ENCODE measurements at regions not wholly inside any gene's neighbourhood (a gene's known extent, or its start where the extent isn't known, plus 50 kb on each side); places are given as distances from the start of the nearest gene placed in this dataset.

- H3K79me2 ChIP-seq (ENCODE audit: control insufficient read depth, insufficient read depth, low read length): no peaks in the 10 kb centered on the region
- H3K4me1 ChIP-seq (ENCODE audit: control insufficient read depth in 2 of 2, insufficient read depth in 2 of 2, low read length in 2 of 2): no peaks in the 10 kb centered on the region
- no peak overlapping the region for H3K4me3 ChIP-seq (ENCODE audit: control extremely low read depth in 1 of 5, extremely low read depth in 1 of 5, insufficient read depth in 1 of 5, low read depth in 2 of 5, low read length in 4 of 5)
- WGBS (ENCODE audit: insufficient coverage): no CpG with 5 or more reads among the region's 1 CpG
- Mint-ChIP-seq H3K27me3 (no peaks in the 10 kb centered on the region), H3K9me3 (ENCODE audit: insufficient read depth) (peaks cover 12% of the 10 kb centered on the region), H3K4me1 (no peaks in the 10 kb centered on the region), H3K27ac (no peak overlapping the region), H3K4me3 (no peak overlapping the region)
- ChIA-PET POLR2A (no interaction called here), CTCF (no interaction called here)
- H3K36me3 ChIP-seq (replicated peaks in 1 of 2; ENCODE audit: control extremely low read depth in 1 of 2, control insufficient read depth in 1 of 2, extremely low read depth in 1 of 2, insufficient read depth in 2 of 2, low read length in 1 of 2): no peaks in the 10 kb centered on the region
- H3K4me2 ChIP-seq (replicated peaks; ENCODE audit: low read depth, low read length, poor library complexity, severe bottlenecking): no peak overlapping the region
- no peak overlapping the region for H2AFZ ChIP-seq (ENCODE audit: insufficient read depth, low read depth, low read length, poor library complexity, severe bottlenecking)
- no peak overlapping the region for H3K27ac ChIP-seq (ENCODE audit: low read length in 2 of 2)
- peaks cover 2 to 18% (median 3%) of the 10 kb centered on the region in 3 donors for H3K9me3 ChIP-seq (ENCODE audit: control extremely low read depth in 1 of 3, control insufficient read depth in 2 of 3, insufficient read depth in 1 of 3, low read length in 2 of 3)
- no peak for DNase-seq
- H4K20me1 ChIP-seq (ENCODE audit: control insufficient read depth, insufficient read depth, low read length, poor library complexity, severe bottlenecking): no peaks in the 10 kb centered on the region
- no peak overlapping the region for H3K9ac ChIP-seq (ENCODE audit: low read length)
- TF ChIP-seq EZH2 (IDR thresholded peaks at IDR 0.05; ENCODE audit: borderline replicate concordance, insufficient read depth, low read depth, low read length, poor library complexity, severe bottlenecking) (no peak), CTCF (IDR thresholded peaks at IDR 0.05) (no peak)
- ATAC-seq (ENCODE audit: low read depth): no peak
- intact Hi-C loops (cut with micrococcal nuclease): no loop called here
- H3K27me3 ChIP-seq (replicated peaks in 1 of 4; ENCODE audit: control extremely low read depth in 1 of 4, control insufficient read depth in 3 of 4, insufficient read depth in 4 of 4, low read length in 3 of 4): no peaks in the 10 kb centered on the region
Measured at GRCh38 chr5:38615042-38615441, 58.6 kb upstream of the LIFR start.

GRCh38 chr5:38615981-38616451 lies 59.6 kb upstream of the LIFR start:
- no peak overlapping the region for H3K27ac ChIP-seq (ENCODE audit: low read length in 2 of 2)
- WGBS (ENCODE audit: insufficient coverage): 92% methylated on average over 2 of the region's 3 CpGs
- ChIA-PET POLR2A (no interaction called here), CTCF (no interaction called here)
- H3K4me3 Mint-ChIP-seq: no peak overlapping the region
- H3K4me1 ChIP-seq (ENCODE audit: control insufficient read depth in 2 of 2, insufficient read depth in 2 of 2, low read length in 2 of 2): no peaks in the 10 kb centered on the region
- H3K4me1 Mint-ChIP-seq: no peaks in the 10 kb centered on the region
- H3K36me3 ChIP-seq (replicated peaks in 1 of 2; ENCODE audit: control extremely low read depth in 1 of 2, control insufficient read depth in 1 of 2, extremely low read depth in 1 of 2, insufficient read depth in 2 of 2, low read length in 1 of 2): no peaks in the 10 kb centered on the region
- no peaks in the 10 kb centered on the region for H4K20me1 ChIP-seq (ENCODE audit: control insufficient read depth, insufficient read depth, low read length, poor library complexity, severe bottlenecking)
- no peaks in the 10 kb centered on the region for H3K79me2 ChIP-seq (ENCODE audit: control insufficient read depth, insufficient read depth, low read length)
- ATAC-seq (ENCODE audit: low read depth): no peak
- H3K4me3 ChIP-seq (ENCODE audit: control extremely low read depth in 1 of 5, extremely low read depth in 1 of 5, insufficient read depth in 1 of 5, low read depth in 2 of 5, low read length in 4 of 5): no peak overlapping the region
- H3K9me3 Mint-ChIP-seq (ENCODE audit: insufficient read depth): peaks cover 13% of the 10 kb centered on the region
- TF ChIP-seq CTCF (IDR thresholded peaks at IDR 0.05) (no peak), EZH2 (IDR thresholded peaks at IDR 0.05; ENCODE audit: borderline replicate concordance, insufficient read depth, low read depth, low read length, poor library complexity, severe bottlenecking) (no peak)
- H3K9ac ChIP-seq (ENCODE audit: low read length): no peak overlapping the region
- H2AFZ ChIP-seq (ENCODE audit: insufficient read depth, low read depth, low read length, poor library complexity, severe bottlenecking): no peak overlapping the region
- H3K27ac Mint-ChIP-seq: no peak overlapping the region
- intact Hi-C loops (cut with micrococcal nuclease): no loop called here
- H3K9me3 ChIP-seq (ENCODE audit: control extremely low read depth in 1 of 3, control insufficient read depth in 2 of 3, insufficient read depth in 1 of 3, low read length in 2 of 3): peaks cover 2 to 18% (median 3%) of the 10 kb centered on the region in 3 donors
- H3K27me3 ChIP-seq (replicated peaks in 1 of 4; ENCODE audit: control extremely low read depth in 1 of 4, control insufficient read depth in 3 of 4, insufficient read depth in 4 of 4, low read length in 3 of 4): no peaks in the 10 kb centered on the region
- no peak for DNase-seq
- H3K4me2 ChIP-seq (replicated peaks; ENCODE audit: low read depth, low read length, poor library complexity, severe bottlenecking): no peak overlapping the region
- H3K27me3 Mint-ChIP-seq: no peaks in the 10 kb centered on the region
